GM23338 (cell line): ENCODE measurements at regions not wholly inside any gene's neighbourhood (a gene's known extent, or its start where the extent isn't known, plus 50 kb on each side); places are given as distances from the start of the nearest gene placed in this dataset.

Experiments used
- CREB1 ChIP-seq: fragments of 250-450 bp; sonication (Bioruptor Pico); IDR thresholded peaks from 2 replicates; pipeline ENCODE4 v1.5.0; 2020; ENCODE audit warnings: low read depth, mild to moderate bottlenecking, moderate library complexity
- EZH2phosphoT487 ChIP-seq: fragments of 200-600 bp; sonication (generic); IDR thresholded peaks from one replicate; pipeline ENCODE4 v1.8.1; 2018; ENCODE audit warnings: antibody characterized with exemption; ENCODE audit not compliant: unreplicated experiment
- NANOG ChIP-seq: IDR thresholded peaks from 2 replicates; pipeline ENCODE4 v1.6.1; 2016; ENCODE audit warnings: antibody characterized with exemption, borderline replicate concordance
- POLR2AphosphoS5 ChIP-seq: IDR thresholded peaks from 2 replicates; pipeline ENCODE4 v1.6.1; 2016; ENCODE audit warnings: antibody characterized with exemption, low read depth
- STAT1 ChIP-seq: IDR thresholded peaks from one replicate; pipeline ENCODE4 v1.6.1; 2016; ENCODE audit warnings: antibody characterized with exemption; ENCODE audit not compliant: unreplicated experiment
- ZNF114 ChIP-seq: fragments of 250-450 bp; sonication (Bioruptor Pico); IDR thresholded peaks from 2 replicates; pipeline ENCODE4 v1.5.0; 2020; ENCODE audit warnings: mild to moderate bottlenecking, moderate library complexity
- TF ChIP-seq, protein P1 (sequence below): fragments of 250-450 bp; sonication (Bioruptor Pico); IDR thresholded peaks from 2 replicates; pipeline ENCODE4 v1.5.0; 2020; ENCODE audit warnings: mild to moderate bottlenecking, moderate library complexity
- TF ChIP-seq, protein P2 (sequence below): IDR thresholded peaks from one replicate; pipeline ENCODE4 v1.6.1; 2018; ENCODE audit warnings: antibody characterized with exemption; ENCODE audit not compliant: unreplicated experiment
- TF ChIP-seq, protein P3 (sequence below): IDR thresholded peaks from 2 replicates; pipeline ENCODE4 v1.6.1; 2016; ENCODE audit warnings: antibody characterized with exemption

DNA sequence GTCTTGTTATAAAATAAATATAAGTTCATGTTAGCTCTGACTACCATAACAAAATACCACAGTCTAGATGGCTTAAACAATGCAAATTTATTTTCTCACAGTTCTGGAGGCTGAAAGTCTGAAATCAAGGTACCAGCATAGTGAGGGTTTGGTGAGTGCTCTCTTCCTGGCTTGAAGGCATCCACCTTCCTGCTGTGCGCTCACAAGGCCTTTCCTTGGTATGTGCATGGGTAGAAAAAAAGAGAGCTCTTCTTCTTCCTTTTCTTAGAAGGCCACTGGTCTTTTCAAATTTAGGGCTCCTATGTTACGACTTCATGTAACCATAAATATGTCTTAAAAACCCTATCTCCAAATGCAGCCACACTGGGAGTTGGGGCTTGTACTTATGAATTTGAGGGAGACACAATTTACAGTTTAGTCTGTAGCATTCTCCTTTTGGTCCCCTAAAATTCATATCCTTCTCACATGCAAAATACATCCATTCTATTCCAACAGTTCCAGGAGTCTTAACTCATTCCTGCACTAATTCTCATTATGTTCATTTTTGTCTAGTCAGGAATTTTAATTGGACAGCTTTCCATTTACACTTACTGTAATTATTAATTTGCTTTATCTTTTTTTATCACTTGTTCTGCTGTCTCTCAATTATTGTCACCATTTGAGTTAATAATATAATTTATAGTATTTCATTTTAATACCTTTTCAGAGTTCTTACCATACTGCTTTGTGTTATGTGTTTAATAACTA is 381.9 kb upstream of the EPHA7 start (continued):
- TF ChIP-seq, protein P1, sequence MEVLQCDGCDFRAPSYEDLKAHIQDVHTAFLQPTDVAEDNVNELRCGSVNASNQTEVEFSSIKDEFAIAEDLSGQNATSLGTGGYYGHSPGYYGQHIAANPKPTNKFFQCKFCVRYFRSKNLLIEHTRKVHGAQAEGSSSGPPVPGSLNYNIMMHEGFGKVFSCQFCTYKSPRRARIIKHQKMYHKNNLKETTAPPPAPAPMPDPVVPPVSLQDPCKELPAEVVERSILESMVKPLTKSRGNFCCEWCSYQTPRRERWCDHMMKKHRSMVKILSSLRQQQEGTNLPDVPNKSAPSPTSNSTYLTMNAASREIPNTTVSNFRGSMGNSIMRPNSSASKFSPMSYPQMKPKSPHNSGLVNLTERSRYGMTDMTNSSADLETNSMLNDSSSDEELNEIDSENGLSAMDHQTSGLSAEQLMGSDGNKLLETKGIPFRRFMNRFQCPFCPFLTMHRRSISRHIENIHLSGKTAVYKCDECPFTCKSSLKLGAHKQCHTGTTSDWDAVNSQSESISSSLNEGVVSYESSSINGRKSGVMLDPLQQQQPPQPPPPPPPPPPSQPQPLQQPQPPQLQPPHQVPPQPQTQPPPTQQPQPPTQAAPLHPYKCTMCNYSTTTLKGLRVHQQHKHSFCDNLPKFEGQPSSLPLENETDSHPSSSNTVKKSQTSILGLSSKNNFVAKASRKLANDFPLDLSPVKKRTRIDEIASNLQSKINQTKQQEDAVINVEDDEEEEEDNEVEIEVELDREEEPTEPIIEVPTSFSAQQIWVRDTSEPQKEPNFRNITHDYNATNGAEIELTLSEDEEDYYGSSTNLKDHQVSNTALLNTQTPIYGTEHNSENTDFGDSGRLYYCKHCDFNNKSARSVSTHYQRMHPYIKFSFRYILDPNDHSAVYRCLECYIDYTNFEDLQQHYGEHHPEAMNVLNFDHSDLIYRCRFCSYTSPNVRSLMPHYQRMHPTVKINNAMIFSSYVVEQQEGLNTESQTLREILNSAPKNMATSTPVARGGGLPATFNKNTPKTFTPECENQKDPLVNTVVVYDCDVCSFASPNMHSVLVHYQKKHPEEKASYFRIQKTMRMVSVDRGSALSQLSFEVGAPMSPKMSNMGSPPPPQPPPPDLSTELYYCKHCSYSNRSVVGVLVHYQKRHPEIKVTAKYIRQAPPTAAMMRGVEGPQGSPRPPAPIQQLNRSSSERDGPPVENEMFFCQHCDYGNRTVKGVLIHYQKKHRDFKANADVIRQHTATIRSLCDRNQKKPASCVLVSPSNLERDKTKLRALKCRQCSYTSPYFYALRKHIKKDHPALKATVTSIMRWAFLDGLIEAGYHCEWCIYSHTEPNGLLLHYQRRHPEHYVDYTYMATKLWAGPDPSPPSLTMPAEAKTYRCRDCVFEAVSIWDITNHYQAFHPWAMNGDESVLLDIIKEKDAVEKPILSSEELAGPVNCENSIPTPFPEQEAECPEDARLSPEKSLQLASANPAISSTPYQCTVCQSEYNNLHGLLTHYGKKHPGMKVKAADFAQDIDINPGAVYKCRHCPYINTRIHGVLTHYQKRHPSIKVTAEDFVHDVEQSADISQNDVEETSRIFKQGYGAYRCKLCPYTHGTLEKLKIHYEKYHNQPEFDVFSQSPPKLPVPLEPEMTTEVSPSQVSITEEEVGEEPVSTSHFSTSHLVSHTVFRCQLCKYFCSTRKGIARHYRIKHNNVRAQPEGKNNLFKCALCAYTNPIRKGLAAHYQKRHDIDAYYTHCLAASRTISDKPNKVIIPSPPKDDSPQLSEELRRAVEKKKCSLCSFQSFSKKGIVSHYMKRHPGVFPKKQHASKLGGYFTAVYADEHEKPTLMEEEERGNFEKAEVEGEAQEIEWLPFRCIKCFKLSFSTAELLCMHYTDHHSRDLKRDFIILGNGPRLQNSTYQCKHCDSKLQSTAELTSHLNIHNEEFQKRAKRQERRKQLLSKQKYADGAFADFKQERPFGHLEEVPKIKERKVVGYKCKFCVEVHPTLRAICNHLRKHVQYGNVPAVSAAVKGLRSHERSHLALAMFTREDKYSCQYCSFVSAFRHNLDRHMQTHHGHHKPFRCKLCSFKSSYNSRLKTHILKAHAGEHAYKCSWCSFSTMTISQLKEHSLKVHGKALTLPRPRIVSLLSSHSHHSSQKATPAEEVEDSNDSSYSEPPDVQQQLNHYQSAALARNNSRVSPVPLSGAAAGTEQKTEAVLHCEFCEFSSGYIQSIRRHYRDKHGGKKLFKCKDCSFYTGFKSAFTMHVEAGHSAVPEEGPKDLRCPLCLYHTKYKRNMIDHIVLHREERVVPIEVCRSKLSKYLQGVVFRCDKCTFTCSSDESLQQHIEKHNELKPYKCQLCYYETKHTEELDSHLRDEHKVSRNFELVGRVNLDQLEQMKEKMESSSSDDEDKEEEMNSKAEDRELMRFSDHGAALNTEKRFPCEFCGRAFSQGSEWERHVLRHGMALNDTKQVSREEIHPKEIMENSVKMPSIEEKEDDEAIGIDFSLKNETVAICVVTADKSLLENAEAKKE (CRISPR knock-in tag), result peak; percentile 64
- no peak for TF ChIP-seq NANOG
- TF ChIP-seq CREB1 (CRISPR knock-in tag), result peak; percentile 14; the same call in 1 of the 2 replicates
- TF ChIP-seq, protein P2, sequence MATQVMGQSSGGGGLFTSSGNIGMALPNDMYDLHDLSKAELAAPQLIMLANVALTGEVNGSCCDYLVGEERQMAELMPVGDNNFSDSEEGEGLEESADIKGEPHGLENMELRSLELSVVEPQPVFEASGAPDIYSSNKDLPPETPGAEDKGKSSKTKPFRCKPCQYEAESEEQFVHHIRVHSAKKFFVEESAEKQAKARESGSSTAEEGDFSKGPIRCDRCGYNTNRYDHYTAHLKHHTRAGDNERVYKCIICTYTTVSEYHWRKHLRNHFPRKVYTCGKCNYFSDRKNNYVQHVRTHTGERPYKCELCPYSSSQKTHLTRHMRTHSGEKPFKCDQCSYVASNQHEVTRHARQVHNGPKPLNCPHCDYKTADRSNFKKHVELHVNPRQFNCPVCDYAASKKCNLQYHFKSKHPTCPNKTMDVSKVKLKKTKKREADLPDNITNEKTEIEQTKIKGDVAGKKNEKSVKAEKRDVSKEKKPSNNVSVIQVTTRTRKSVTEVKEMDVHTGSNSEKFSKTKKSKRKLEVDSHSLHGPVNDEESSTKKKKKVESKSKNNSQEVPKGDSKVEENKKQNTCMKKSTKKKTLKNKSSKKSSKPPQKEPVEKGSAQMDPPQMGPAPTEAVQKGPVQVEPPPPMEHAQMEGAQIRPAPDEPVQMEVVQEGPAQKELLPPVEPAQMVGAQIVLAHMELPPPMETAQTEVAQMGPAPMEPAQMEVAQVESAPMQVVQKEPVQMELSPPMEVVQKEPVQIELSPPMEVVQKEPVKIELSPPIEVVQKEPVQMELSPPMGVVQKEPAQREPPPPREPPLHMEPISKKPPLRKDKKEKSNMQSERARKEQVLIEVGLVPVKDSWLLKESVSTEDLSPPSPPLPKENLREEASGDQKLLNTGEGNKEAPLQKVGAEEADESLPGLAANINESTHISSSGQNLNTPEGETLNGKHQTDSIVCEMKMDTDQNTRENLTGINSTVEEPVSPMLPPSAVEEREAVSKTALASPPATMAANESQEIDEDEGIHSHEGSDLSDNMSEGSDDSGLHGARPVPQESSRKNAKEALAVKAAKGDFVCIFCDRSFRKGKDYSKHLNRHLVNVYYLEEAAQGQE, result no peak
- no peak for TF ChIP-seq EZH2phosphoT487
- TF ChIP-seq, protein P3, sequence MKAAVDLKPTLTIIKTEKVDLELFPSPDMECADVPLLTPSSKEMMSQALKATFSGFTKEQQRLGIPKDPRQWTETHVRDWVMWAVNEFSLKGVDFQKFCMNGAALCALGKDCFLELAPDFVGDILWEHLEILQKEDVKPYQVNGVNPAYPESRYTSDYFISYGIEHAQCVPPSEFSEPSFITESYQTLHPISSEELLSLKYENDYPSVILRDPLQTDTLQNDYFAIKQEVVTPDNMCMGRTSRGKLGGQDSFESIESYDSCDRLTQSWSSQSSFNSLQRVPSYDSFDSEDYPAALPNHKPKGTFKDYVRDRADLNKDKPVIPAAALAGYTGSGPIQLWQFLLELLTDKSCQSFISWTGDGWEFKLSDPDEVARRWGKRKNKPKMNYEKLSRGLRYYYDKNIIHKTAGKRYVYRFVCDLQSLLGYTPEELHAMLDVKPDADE, result no peak
- TF ChIP-seq POLR2AphosphoS5, result no peak
- TF ChIP-seq ZNF114 (CRISPR knock-in tag), result no peak
- no peak for TF ChIP-seq STAT1
